LNCaP clone FGC (cell line): ENCODE measurements at regions not wholly inside any gene's neighbourhood (a gene's known extent, or its start where the extent isn't known, plus 50 kb on each side); places are given as distances from the start of the nearest gene placed in this dataset.
"Not testable (repeated sequence)": the region's sequence is repeated elsewhere in the genome, so short reads cannot be mapped to it uniquely, and the experiment has no call there.

Source experiments
- DNase-seq: peaks from one replicate; pipeline ENCODE4 v3.0.0-alpha.2; 2011; ENCODE audit warnings: low read depth
- H3K4me3 ChIP-seq: 2 replicates; pipeline ENCODE4 v1.5.1; 2011; ENCODE audit warnings: mild to moderate bottlenecking, low read depth, low read length, control low read depth
- TF ChIP-seq, protein P1 (sequence below): IDR thresholded peaks from 2 replicates; pipeline ENCODE4 v1.5.1; 2012; ENCODE audit warnings: mild to moderate bottlenecking; ENCODE audit not compliant: control insufficient read depth, insufficient read depth; ENCODE audit errors: extremely low read depth

DNA sequence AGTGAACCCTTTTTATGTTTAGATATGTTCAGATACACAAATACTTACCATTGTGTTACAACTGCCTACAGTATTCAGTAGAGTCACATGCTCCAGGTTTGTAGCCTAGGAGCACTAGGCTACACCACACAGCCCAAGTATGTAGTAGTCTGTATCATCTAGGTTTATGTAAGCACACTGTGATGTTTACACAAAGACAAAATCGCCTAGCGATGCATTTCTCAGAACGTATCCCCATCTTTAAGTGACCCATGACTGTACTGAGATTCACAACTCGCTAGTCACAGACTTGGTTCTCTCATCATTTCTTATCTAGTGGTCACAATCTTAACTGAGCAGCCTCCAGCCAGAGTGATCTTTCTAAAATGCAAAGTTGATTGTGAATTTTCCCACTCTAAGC, 119.2 kb downstream of the RASSF10 start:
- no peak overlapping the region for H3K4me3 ChIP-seq
- TF ChIP-seq, protein P1, sequence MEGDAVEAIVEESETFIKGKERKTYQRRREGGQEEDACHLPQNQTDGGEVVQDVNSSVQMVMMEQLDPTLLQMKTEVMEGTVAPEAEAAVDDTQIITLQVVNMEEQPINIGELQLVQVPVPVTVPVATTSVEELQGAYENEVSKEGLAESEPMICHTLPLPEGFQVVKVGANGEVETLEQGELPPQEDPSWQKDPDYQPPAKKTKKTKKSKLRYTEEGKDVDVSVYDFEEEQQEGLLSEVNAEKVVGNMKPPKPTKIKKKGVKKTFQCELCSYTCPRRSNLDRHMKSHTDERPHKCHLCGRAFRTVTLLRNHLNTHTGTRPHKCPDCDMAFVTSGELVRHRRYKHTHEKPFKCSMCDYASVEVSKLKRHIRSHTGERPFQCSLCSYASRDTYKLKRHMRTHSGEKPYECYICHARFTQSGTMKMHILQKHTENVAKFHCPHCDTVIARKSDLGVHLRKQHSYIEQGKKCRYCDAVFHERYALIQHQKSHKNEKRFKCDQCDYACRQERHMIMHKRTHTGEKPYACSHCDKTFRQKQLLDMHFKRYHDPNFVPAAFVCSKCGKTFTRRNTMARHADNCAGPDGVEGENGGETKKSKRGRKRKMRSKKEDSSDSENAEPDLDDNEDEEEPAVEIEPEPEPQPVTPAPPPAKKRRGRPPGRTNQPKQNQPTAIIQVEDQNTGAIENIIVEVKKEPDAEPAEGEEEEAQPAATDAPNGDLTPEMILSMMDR = no peak
- DNase-seq = no peak

DNA sequence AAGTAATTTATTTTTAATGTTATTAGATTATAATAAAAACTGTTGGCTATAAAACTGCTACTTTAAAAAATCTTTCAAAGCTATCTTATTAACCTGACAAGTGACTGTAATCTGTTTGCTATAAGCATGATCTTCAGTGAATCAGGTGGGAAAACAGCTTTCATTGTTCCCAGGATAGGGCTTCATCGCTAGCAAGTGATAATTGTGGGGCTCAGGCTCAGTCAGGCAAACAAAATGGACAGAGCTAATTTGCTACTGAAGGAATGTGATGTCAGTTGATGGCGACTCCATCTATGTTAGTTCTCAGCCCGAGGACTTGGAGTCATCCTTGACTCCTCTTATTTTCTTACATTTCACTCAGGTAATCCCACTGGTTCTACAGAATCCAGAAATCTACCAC, 125.0 kb downstream of the RASSF10 start:
- DNase-seq = no peak
- TF ChIP-seq, protein P1 = no peak
- H3K4me3 ChIP-seq = no peak overlapping the region

- TF ChIP-seq, protein P1 = no peak
- no peak overlapping the region for H3K4me3 ChIP-seq
- DNase-seq = no peak
Observed at GRCh38 chr11:13134886-13135285, 125.8 kb downstream of the RASSF10 start.

GRCh38 chr11:13135385-13136271, 126.5 kb downstream of the RASSF10 start:
- no peak overlapping the region for H3K4me3 ChIP-seq
- TF ChIP-seq, protein P1 = no peak
- DNase-seq = no peak

- no peak for DNase-seq
- H3K4me3 ChIP-seq = no peak overlapping the region
- TF ChIP-seq, protein P1 = no peak
Observed at GRCh38 chr11:13136272-13136596, 127.1 kb downstream of the RASSF10 start.

DNA sequence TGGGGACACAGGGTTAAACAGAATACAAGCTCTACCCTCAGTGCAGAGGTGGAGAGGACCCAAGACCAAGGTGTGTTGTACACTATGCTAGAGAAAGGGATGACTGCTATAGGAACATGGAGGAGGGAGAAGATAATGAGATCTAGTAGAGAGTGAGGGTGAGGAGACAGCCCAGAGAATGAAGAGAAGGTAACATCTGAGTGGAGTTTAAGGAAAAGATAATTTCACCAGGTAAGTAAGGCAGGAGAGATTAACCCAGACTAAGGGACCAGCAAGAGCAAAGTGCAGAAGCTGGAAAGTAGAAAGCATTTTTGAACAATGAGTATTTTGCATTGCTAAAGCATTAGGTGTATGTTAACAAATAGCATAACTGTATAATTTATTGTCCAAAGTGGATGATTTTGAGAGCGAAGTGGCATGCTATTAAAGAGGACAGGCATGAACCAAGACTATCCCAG, 128.8 kb downstream of the RASSF10 start:
- no peak for DNase-seq
- TF ChIP-seq, protein P1 = no peak
- no peak overlapping the region for H3K4me3 ChIP-seq

GRCh38 chr11:13139085-13139484, 130.0 kb downstream of the RASSF10 start:
- H3K4me3 ChIP-seq, DNase-seq: not testable (repeated sequence)
